ENCODE measurements at regions not wholly inside any gene's neighbourhood (a gene's known extent, or its start where the extent isn't known, plus 50 kb on each side); places are given as distances from the start of the nearest gene placed in this dataset.

DNA sequence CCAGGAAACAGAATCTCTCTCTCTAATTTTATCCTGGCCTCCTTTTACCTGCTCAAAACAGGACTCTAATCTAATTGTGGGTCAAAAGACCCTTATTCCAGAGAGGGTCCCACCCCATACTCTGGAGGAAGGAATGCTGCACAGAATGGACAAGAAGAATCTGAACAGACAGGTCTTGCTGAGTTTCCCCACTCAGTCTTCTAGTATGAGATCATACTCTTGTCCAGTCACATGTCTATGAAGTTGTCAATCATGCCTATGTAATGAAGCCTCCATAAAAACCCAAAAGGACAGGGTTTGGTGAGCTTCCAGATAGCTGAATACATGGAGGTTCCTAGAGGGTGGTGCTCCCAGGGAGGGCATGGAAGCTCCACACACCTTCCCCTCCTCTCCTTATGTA is 123.9 kb upstream of the FER start:
- TF ChIP-seq POLR2A (IDR thresholded peaks at IDR 0.05; ENCODE audit: low read length), result no peak
- no peak for TF ChIP-seq GATA1 (IDR thresholded peaks at IDR 0.05; ENCODE audit: low read depth, low read length)

Measured in erythroblast (primary cell).